Panc1 (cell line): ENCODE measurements at regions not wholly inside any gene's neighbourhood (a gene's known extent, or its start where the extent isn't known, plus 50 kb on each side); places are given as distances from the start of the nearest gene placed in this dataset.

Source experiments
- POLR2AphosphoS5 ChIP-seq: IDR thresholded peaks from 2 replicates; pipeline ENCODE4 v1.6.1; 2012; ENCODE audit warnings: mild to moderate bottlenecking, low read depth, low read length, moderate library complexity
- SIN3A ChIP-seq: IDR thresholded peaks from 2 replicates; pipeline ENCODE4 v1.6.1; 2012; ENCODE audit warnings: low read depth, mild to moderate bottlenecking, low read length, moderate library complexity, borderline replicate concordance; ENCODE audit not compliant: insufficient read depth
- TF ChIP-seq, protein P1 (sequence below): fragments of 450-650 bp; IDR thresholded peaks from 2 replicates; pipeline ENCODE4 v1.5.1; 2017; ENCODE audit warnings: mild to moderate bottlenecking
- TF ChIP-seq, protein P2 (sequence below), 2 experiments: IDR thresholded peaks; 2 replicates each; pipeline ENCODE4 v1.6.1; 2011 to 2012; ENCODE audit warnings: low read depth in 2 of 2, control low read depth in 1 of 2, low read length in 1 of 2, mild to moderate bottlenecking in 1 of 2, moderate library complexity in 1 of 2; ENCODE audit not compliant: insufficient read depth in 1 of 2

GRCh38 chr4:24273136-24273535 is 311.2 kb downstream of the DHX15 start:
- TF ChIP-seq, protein P1, sequence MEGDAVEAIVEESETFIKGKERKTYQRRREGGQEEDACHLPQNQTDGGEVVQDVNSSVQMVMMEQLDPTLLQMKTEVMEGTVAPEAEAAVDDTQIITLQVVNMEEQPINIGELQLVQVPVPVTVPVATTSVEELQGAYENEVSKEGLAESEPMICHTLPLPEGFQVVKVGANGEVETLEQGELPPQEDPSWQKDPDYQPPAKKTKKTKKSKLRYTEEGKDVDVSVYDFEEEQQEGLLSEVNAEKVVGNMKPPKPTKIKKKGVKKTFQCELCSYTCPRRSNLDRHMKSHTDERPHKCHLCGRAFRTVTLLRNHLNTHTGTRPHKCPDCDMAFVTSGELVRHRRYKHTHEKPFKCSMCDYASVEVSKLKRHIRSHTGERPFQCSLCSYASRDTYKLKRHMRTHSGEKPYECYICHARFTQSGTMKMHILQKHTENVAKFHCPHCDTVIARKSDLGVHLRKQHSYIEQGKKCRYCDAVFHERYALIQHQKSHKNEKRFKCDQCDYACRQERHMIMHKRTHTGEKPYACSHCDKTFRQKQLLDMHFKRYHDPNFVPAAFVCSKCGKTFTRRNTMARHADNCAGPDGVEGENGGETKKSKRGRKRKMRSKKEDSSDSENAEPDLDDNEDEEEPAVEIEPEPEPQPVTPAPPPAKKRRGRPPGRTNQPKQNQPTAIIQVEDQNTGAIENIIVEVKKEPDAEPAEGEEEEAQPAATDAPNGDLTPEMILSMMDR, result no peak
- TF ChIP-seq, protein P2, sequence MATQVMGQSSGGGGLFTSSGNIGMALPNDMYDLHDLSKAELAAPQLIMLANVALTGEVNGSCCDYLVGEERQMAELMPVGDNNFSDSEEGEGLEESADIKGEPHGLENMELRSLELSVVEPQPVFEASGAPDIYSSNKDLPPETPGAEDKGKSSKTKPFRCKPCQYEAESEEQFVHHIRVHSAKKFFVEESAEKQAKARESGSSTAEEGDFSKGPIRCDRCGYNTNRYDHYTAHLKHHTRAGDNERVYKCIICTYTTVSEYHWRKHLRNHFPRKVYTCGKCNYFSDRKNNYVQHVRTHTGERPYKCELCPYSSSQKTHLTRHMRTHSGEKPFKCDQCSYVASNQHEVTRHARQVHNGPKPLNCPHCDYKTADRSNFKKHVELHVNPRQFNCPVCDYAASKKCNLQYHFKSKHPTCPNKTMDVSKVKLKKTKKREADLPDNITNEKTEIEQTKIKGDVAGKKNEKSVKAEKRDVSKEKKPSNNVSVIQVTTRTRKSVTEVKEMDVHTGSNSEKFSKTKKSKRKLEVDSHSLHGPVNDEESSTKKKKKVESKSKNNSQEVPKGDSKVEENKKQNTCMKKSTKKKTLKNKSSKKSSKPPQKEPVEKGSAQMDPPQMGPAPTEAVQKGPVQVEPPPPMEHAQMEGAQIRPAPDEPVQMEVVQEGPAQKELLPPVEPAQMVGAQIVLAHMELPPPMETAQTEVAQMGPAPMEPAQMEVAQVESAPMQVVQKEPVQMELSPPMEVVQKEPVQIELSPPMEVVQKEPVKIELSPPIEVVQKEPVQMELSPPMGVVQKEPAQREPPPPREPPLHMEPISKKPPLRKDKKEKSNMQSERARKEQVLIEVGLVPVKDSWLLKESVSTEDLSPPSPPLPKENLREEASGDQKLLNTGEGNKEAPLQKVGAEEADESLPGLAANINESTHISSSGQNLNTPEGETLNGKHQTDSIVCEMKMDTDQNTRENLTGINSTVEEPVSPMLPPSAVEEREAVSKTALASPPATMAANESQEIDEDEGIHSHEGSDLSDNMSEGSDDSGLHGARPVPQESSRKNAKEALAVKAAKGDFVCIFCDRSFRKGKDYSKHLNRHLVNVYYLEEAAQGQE (IDR thresholded peaks at IDR 0.05; ENCODE audit: insufficient read depth in 1 of 2, low read depth in 2 of 2, low read length in 1 of 2), result no peak
- TF ChIP-seq SIN3A (no peak), POLR2AphosphoS5 (no peak)
